Gastroesophageal sphincter (tissue), 4 donors: ENCODE measurements at regions not wholly inside any gene's neighbourhood (a gene's known extent, or its start where the extent isn't known, plus 50 kb on each side); places are given as distances from the start of the nearest gene placed in this dataset.
"Not testable (repeated sequence)": the region's sequence is repeated elsewhere in the genome, so short reads cannot be mapped to it uniquely, and the experiment has no call there.

Experiments
- ATAC-seq: fragments of 150-250 bp; one replicate; pipeline ENCODE4 v1.9.1; 2016; ENCODE audit warnings: mild to moderate bottlenecking, moderate library complexity
- H3K27ac ChIP-seq, 4 donors: fragments of 200-600 bp; sonication (generic) in 3 of 4; 1 replicate in 3 of 4; 2 replicates in 1 of 4; pipeline ENCODE4 v1.5.1; 2016 to 2019
- H3K27me3 ChIP-seq: fragments of 200-600 bp; sonication (generic); one replicate; pipeline ENCODE4 v1.5.1; 2019
- H3K36me3 ChIP-seq, 2 donors: fragments of 200-600 bp; sonication (generic); one replicate each; pipeline ENCODE4 v1.5.1; 2019; ENCODE audit warnings: control low read depth in 1 of 2
- H3K4me1 ChIP-seq, 3 donors: fragments of 200-600 bp; sonication (generic); 1 replicate in 2 of 3; 2 replicates in 1 of 3; pipeline ENCODE4 v1.5.1; 2016 to 2019; ENCODE audit warnings: control low read depth in 2 of 3
- H3K4me3 ChIP-seq, 2 donors: fragments of 200-600 bp; sonication (generic); one replicate each; pipeline ENCODE4 v1.5.1; 2019; ENCODE audit warnings: mild to moderate bottlenecking in 1 of 2, moderate library complexity in 1 of 2
- H3K9me3 ChIP-seq, 3 donors: fragments of 200-600 bp; sonication (generic); one replicate each; pipeline ENCODE4 v1.5.1; 2017 to 2019; ENCODE audit warnings: control low read depth in 2 of 3
- EP300 ChIP-seq: sonication (generic); formaldehyde crosslinking; IDR thresholded peaks from one replicate; pipeline ENCODE4 v1.6.1; 2017; ENCODE audit warnings: antibody characterized with exemption, mild to moderate bottlenecking
- POLR2A ChIP-seq, 2 donors: fragments of 450-650 bp; IDR thresholded peaks; one replicate each; pipeline ENCODE4 v1.6.1; 2017; ENCODE audit warnings: antibody characterized with exemption in 2 of 2, mild to moderate bottlenecking in 2 of 2, moderate library complexity in 1 of 2
- POLR2AphosphoS5 ChIP-seq: sonication (generic); formaldehyde crosslinking; IDR thresholded peaks from one replicate; pipeline ENCODE4 v1.6.1; 2017; ENCODE audit warnings: antibody characterized with exemption
- WGBS, 2 donors: methylation state at CpG; one replicate each; pipeline ENCODE4 v1.1.5; 2018; ENCODE audit warnings: low coverage in 1 of 2; 5-methylcytosine and 5-hydroxymethylcytosine counted together
- TF ChIP-seq, protein P1 (sequence below), 4 experiments: fragments of 200-600 bp in 2 of 4; fragments of 450-650 bp in 2 of 4; sonication (generic) in 1 of 4; IDR thresholded peaks; one replicate each; pipeline ENCODE4 v1.5.1; 2017 to 2019; ENCODE audit warnings: antibody characterized with exemption in 4 of 4, mild to moderate bottlenecking in 2 of 4, moderate library complexity in 2 of 4

DNA sequence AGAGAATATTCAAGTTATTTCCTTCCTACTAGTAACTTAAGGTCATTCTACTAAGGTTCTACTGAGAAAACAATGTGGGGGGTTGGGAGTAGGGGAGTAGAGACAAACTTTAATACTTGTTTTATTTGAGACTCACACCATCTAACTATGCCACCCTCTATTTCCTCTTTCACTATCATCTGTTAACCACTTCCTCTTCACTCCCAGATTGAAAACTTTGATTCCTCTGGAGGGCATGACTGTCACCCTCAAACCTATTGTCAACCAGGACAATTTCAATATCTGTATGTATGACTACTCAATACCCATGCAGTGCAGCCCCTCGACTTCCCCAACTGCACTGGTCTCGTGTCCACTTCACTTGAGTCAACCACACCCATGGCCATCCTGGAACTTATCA is 165.6 kb upstream of the POGK start:
- no peaks in the 10 kb centered on the region for H3K9me3 ChIP-seq
- no peaks in the 10 kb centered on the region for H3K4me1 ChIP-seq
- H3K27me3 ChIP-seq = no peaks in the 10 kb centered on the region
- TF ChIP-seq POLR2AphosphoS5 (no peak), EP300 (no peak), POLR2A (IDR thresholded peaks at IDR 0.05) (no peak)
- TF ChIP-seq, protein P1, sequence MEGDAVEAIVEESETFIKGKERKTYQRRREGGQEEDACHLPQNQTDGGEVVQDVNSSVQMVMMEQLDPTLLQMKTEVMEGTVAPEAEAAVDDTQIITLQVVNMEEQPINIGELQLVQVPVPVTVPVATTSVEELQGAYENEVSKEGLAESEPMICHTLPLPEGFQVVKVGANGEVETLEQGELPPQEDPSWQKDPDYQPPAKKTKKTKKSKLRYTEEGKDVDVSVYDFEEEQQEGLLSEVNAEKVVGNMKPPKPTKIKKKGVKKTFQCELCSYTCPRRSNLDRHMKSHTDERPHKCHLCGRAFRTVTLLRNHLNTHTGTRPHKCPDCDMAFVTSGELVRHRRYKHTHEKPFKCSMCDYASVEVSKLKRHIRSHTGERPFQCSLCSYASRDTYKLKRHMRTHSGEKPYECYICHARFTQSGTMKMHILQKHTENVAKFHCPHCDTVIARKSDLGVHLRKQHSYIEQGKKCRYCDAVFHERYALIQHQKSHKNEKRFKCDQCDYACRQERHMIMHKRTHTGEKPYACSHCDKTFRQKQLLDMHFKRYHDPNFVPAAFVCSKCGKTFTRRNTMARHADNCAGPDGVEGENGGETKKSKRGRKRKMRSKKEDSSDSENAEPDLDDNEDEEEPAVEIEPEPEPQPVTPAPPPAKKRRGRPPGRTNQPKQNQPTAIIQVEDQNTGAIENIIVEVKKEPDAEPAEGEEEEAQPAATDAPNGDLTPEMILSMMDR (IDR thresholded peaks at IDR 0.05) = no peak
- no peak overlapping the region for H3K27ac ChIP-seq
- no peaks in the 10 kb centered on the region for H3K36me3 ChIP-seq
- no peak for ATAC-seq
- H3K4me3 ChIP-seq = no peak overlapping the region
- WGBS, 2 donors = 49 to 100% methylated on average over 1 to 2 of the region's 2 CpGs

DNA sequence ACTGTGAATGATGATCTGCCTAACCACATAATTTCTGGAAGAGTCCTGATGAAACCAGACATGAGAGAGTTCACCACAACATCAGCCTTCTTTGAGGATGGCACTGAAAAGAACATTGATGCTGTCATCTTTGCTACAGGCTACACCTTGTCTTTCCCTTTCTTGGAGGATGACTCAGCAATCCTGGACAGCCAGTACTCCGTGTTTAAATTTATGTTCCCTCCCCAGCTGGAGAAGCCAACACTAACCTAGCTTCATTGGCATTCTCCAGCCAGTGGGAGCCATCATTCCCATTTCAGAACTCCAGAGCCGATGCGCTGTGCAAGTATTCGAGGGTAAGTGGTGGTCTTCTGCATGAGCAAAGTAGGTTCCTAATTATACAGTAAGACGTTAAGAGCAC is 164.1 kb upstream of the POGK start:
- WGBS, 2 donors = 84 to 88% methylated on average over 5 of the region's 5 CpGs
- no peaks in the 10 kb centered on the region for H3K4me1 ChIP-seq
- H3K27me3 ChIP-seq = no peaks in the 10 kb centered on the region
- H3K9me3 ChIP-seq = no peaks in the 10 kb centered on the region
- no peaks in the 10 kb centered on the region for H3K36me3 ChIP-seq
- no peak overlapping the region for H3K4me3 ChIP-seq
- H3K27ac ChIP-seq = no peak overlapping the region
- TF ChIP-seq POLR2A (IDR thresholded peaks at IDR 0.05) = no peak
- no peak for TF ChIP-seq EP300
- no peak for TF ChIP-seq POLR2AphosphoS5
- TF ChIP-seq, protein P1 (IDR thresholded peaks at IDR 0.05) = no peak
- no peak for ATAC-seq

DNA sequence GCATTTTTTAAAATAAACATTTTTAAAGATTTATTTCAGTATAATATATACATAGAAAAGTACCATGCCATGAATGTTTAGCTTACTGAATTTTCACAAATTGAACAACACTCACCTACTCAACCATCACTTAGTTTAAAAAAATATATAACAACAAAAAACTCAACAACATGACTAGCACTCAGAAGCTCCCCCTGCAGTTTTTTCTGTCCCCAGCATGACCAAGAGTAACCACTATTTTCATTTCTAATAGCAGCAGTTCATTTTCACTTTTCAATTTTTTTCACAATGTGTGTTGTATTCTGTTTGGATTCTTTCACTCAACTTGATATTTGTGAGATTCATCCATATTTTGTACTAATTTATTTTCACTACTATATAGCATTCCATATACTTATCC is 162.3 kb upstream of the POGK start:
- no peaks in the 10 kb centered on the region for H3K9me3 ChIP-seq

DNA sequence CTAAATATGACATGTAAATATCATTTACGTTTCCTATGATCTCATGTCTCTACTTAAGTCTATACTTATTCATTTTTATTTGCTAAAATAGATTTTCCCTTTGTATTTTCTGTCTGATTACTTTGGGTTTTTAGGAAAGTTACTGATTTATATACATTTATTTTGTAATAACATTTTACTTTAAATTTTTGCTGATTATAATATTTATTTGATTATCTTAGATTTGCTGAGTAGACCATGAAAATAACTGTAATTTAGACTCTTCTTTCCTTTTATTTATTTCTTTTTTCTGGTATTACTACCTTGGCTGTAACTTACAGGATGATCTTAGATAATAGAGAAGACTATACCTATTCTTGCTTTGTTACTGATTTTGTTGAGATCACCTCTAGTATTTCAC is 159.9 kb upstream of the POGK start:
- TF ChIP-seq POLR2AphosphoS5 = no peak
- TF ChIP-seq POLR2A (IDR thresholded peaks at IDR 0.05) = no peak
- no peak for TF ChIP-seq EP300
- TF ChIP-seq, protein P1 (IDR thresholded peaks at IDR 0.05) = no peak
- 62 to 75% methylated on average over 1 of the region's 1 CpG for WGBS, 2 donors
- Histone ChIP-seq H3K4me3 (no peak overlapping the region), H3K27me3 (peaks cover 4% of the 10 kb centered on the region), H3K27ac (no peak overlapping the region), H3K9me3 (no peaks in the 10 kb centered on the region), H3K4me1 (no peaks in the 10 kb centered on the region), H3K36me3 (no peaks in the 10 kb centered on the region)
- no peak for ATAC-seq

More for the DNA sequence above, 162.3 kb upstream of the POGK start:
- Histone ChIP-seq H3K27me3 (peaks cover 2% of the 10 kb centered on the region), H3K27ac (no peak overlapping the region), H3K36me3 (no peaks in the 10 kb centered on the region), H3K4me1 (no peaks in the 10 kb centered on the region), H3K4me3 (no peak overlapping the region)
- no peak for ATAC-seq
- TF ChIP-seq EP300 = no peak

DNA sequence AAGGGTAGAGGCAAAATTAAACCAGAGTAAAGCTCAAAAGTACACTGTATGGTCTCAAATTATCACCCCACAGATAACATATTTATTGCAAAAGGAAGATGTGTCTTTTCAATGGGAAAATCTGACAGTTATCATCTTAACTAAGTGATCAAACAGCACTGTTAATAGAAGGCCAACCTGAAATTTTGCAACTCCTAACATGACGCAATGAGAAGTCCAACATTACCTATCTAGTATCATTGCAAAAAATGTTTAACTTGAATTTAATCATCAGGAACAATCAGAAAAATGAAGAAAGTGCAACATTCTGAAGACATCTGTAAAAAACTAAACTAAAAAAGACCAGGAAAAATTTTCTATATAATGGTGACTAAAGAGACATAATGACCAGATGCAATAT is 156.7 kb upstream of the POGK start:
- Histone ChIP-seq H3K27me3 (peaks cover 4% of the 10 kb centered on the region), H3K36me3 (no peaks in the 10 kb centered on the region), H3K4me1 (no peaks in the 10 kb centered on the region), H3K27ac (no peak overlapping the region), H3K9me3 (peaks cover 0 to 17% (median 0%) of the 10 kb centered on the region in 3 donors), H3K4me3 (no peak overlapping the region)
- TF ChIP-seq POLR2A (IDR thresholded peaks at IDR 0.05) (no peak), POLR2AphosphoS5 (no peak), EP300 (no peak)
- TF ChIP-seq, protein P1 (IDR thresholded peaks at IDR 0.05) = no peak
- WGBS, 2 donors = 88 to 94% methylated on average over 1 of the region's 1 CpG
- ATAC-seq = no peak

DNA sequence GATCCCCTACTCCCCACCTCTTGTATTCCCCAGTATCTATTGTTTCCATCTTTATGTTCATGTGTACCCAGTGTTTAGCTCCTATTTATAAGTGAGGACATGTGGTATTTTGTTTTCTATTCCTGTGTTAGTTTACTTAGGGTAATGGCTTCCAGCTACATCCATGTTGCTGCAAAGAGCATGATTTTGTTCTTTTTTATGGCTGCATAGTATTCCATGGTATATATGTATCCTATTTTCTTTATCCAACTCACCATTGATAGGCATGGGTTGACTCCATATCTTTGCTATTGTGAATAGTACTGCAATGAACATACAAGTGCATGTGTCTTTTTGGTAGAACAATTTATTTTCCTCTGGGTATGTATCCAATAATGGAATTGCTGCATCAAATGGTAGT is 154.6 kb upstream of the POGK start:
- H3K9me3 ChIP-seq = peaks cover 0 to 17% (median 0%) of the 10 kb centered on the region in 3 donors
- H3K36me3 ChIP-seq, ATAC-seq, H3K27ac ChIP-seq, H3K4me1 ChIP-seq, H3K27me3 ChIP-seq, H3K4me3 ChIP-seq: not testable (repeated sequence)
